H9 (cell line): ENCODE measurements at regions not wholly inside any gene's neighbourhood (a gene's known extent, or its start where the extent isn't known, plus 50 kb on each side); places are given as distances from the start of the nearest gene placed in this dataset.

Experiments used
- DNase-seq: peaks from one replicate; pipeline ENCODE4 v3.0.0-alpha.2; 2017
- H2AFZ ChIP-seq: one replicate; pipeline ENCODE4 v1.6.1; 2013; ENCODE audit warnings: mild to moderate bottlenecking, low read length, control low read depth, moderate library complexity
- H2AK5ac ChIP-seq: 2 replicates; pipeline ENCODE4 v1.6.1; 2013; ENCODE audit warnings: low read length, control low read depth, mixed read lengths; ENCODE audit not compliant: insufficient read length
- H2BK120ac ChIP-seq: one replicate; pipeline ENCODE4 v1.6.1; 2013; ENCODE audit warnings: low read depth, mild to moderate bottlenecking, low read length, control low read depth, inconsistent platforms; ENCODE audit not compliant: poor library complexity, severe bottlenecking
- H2BK12ac ChIP-seq: 2 replicates; pipeline ENCODE4 v1.6.1; 2013; ENCODE audit warnings: low read length, control low read depth, mixed read lengths, low read depth; ENCODE audit not compliant: insufficient read length
- H2BK15ac ChIP-seq: 2 replicates; pipeline ENCODE4 v1.6.1; 2013; ENCODE audit warnings: low read depth, low read length, control low read depth
- H2BK20ac ChIP-seq: one replicate; pipeline ENCODE4 v1.6.1; 2013; ENCODE audit warnings: low read depth, mild to moderate bottlenecking, low read length, control low read depth, inconsistent platforms; ENCODE audit not compliant: poor library complexity, severe bottlenecking
- H2BK5ac ChIP-seq: 2 replicates; pipeline ENCODE4 v1.6.1; 2013; ENCODE audit warnings: low read length, control low read depth, mixed read lengths; ENCODE audit not compliant: insufficient read length
- H3K14ac ChIP-seq: 2 replicates; pipeline ENCODE4 v1.6.1; 2013; ENCODE audit warnings: low read length, control low read depth; ENCODE audit not compliant: insufficient read depth
- H3K18ac ChIP-seq: 2 replicates; pipeline ENCODE4 v1.6.1; 2013; ENCODE audit warnings: low read depth, mild to moderate bottlenecking, mixed read lengths, low read length, control low read depth; ENCODE audit not compliant: insufficient read length
- H3K23ac ChIP-seq: 2 replicates; pipeline ENCODE4 v1.6.1; 2013; ENCODE audit warnings: low read length, control low read depth, mixed read lengths, low read depth; ENCODE audit not compliant: insufficient read length
- H3K23me2 ChIP-seq: 2 replicates; pipeline ENCODE4 v1.6.1; 2013; ENCODE audit warnings: low read depth, mild to moderate bottlenecking, mixed read lengths, low read length, control low read depth; ENCODE audit not compliant: insufficient read length, poor library complexity, severe bottlenecking
- H3K27ac ChIP-seq: 2 replicates; pipeline ENCODE4 v1.5.1; 2013; ENCODE audit warnings: low read length, control low read depth, mixed read lengths, low read depth; ENCODE audit not compliant: insufficient read length
- H3K27me3 ChIP-seq: 2 replicates; pipeline ENCODE4 v1.6.1; 2013; ENCODE audit warnings: low read length, control low read depth, inconsistent platforms; ENCODE audit not compliant: insufficient read depth
- H3K4ac ChIP-seq: 2 replicates; pipeline ENCODE4 v1.6.1; 2013; ENCODE audit warnings: low read depth, mild to moderate bottlenecking, control low read depth, inconsistent platforms, low read length, moderate library complexity
- H3K4me1 ChIP-seq: 2 replicates; pipeline ENCODE4 v1.6.1; 2013; ENCODE audit warnings: low read length, control low read depth, inconsistent platforms; ENCODE audit not compliant: insufficient read depth
- H3K4me2 ChIP-seq: 2 replicates; pipeline ENCODE4 v1.6.1; 2013; ENCODE audit warnings: low read length, control low read depth, mixed read lengths; ENCODE audit not compliant: insufficient read length, insufficient read depth
- H3K56ac ChIP-seq: 2 replicates; pipeline ENCODE4 v1.6.1; 2013; ENCODE audit warnings: low read depth, mild to moderate bottlenecking, mixed read lengths, low read length, control low read depth; ENCODE audit not compliant: insufficient read length
- H3K79me1 ChIP-seq: 2 replicates; pipeline ENCODE4 v1.6.1; 2013; ENCODE audit warnings: low read depth, mild to moderate bottlenecking, moderate library complexity, low read length, control low read depth, inconsistent platforms; ENCODE audit not compliant: insufficient read depth, poor library complexity, severe bottlenecking
- H3K79me2 ChIP-seq: 2 replicates; pipeline ENCODE4 v1.6.1; 2013; ENCODE audit warnings: low read length, control low read depth, inconsistent platforms; ENCODE audit not compliant: insufficient read depth
- H3K9ac ChIP-seq: 2 replicates; pipeline ENCODE4 v1.6.1; 2013; ENCODE audit warnings: low read length, control low read depth, mixed read lengths; ENCODE audit not compliant: insufficient read length; ENCODE audit errors: extremely low read depth
- H3K9me3 ChIP-seq: one replicate; pipeline ENCODE4 v1.6.1; 2013; ENCODE audit warnings: low read depth, low read length, inconsistent platforms; ENCODE audit not compliant: control insufficient read depth
- H3T11ph ChIP-seq: one replicate; pipeline ENCODE4 v1.6.1; 2013; ENCODE audit warnings: mild to moderate bottlenecking, low read length, control low read depth, inconsistent platforms
- H4K20me1 ChIP-seq: one replicate; pipeline ENCODE4 v1.6.1; 2013; ENCODE audit not compliant: control insufficient read depth, insufficient read length, insufficient read depth
- H4K5ac ChIP-seq: 2 replicates; pipeline ENCODE4 v1.6.1; 2013; ENCODE audit warnings: low read depth, mild to moderate bottlenecking, mixed read lengths, low read length, control low read depth; ENCODE audit not compliant: insufficient read length
- H4K8ac ChIP-seq: replicated peaks from 2 replicates; pipeline ENCODE4 v1.6.1; 2013; ENCODE audit warnings: low read length, control low read depth, mixed read lengths, low read depth; ENCODE audit not compliant: insufficient read length
- H4K91ac ChIP-seq: 2 replicates; pipeline ENCODE4 v1.6.1; 2013; ENCODE audit warnings: low read depth, mild to moderate bottlenecking, moderate library complexity, mixed read lengths, low read length, control low read depth; ENCODE audit not compliant: insufficient read length
- H3K27ac Mint-ChIP-seq, 3 experiments: 2 replicates in 2 of 3; 3 replicates in 1 of 3; pipeline ENCODE4 v1.8.0; 2020 to 2021; ENCODE audit warnings: mixed read lengths in 3 of 3, mild to moderate bottlenecking in 1 of 3, moderate library complexity in 1 of 3
- H3K27me3 Mint-ChIP-seq: 2 replicates; pipeline ENCODE4 v1.8.0; 2021; ENCODE audit warnings: low read depth, mild to moderate bottlenecking, moderate library complexity, mixed read lengths
- H3K36me3 Mint-ChIP-seq, 3 experiments: 2 replicates in 2 of 3; 3 replicates in 1 of 3; pipeline ENCODE4 v1.8.0; 2020 to 2021; ENCODE audit warnings: low read depth in 3 of 3, mixed read lengths in 3 of 3; ENCODE audit not compliant: insufficient read depth in 1 of 3
- H3K4me1 Mint-ChIP-seq, 2 experiments: 2 replicates each; pipeline ENCODE4 v1.8.0; 2020; ENCODE audit warnings: mixed read lengths in 2 of 2
- H3K4me3 Mint-ChIP-seq, 2 experiments: 2 replicates in 1 of 2; 3 replicates in 1 of 2; pipeline ENCODE4 v1.8.0; 2020 to 2021; ENCODE audit warnings: mild to moderate bottlenecking in 2 of 2, mixed read lengths in 2 of 2, moderate library complexity in 1 of 2
- H3K9me3 Mint-ChIP-seq, 2 experiments: 2 replicates in 1 of 2; 3 replicates in 1 of 2; pipeline ENCODE4 v1.8.0; 2020; ENCODE audit warnings: mild to moderate bottlenecking in 2 of 2, mixed read lengths in 2 of 2, moderate library complexity in 1 of 2
- WGBS: extraction: QIAGEN DNeasy Blood & Tissue Kit; methylation state at CpG from one replicate; pipeline ENCODE4 v1.1.7; 2013; ENCODE audit warnings: missing lambda C conversion rate, low lambda C conversion rate, mixed read lengths; ENCODE audit not compliant: insufficient read length; ENCODE audit errors: extremely low coverage; 5-methylcytosine and 5-hydroxymethylcytosine counted together
- TF ChIP-seq, protein P1 (sequence below): fragments of 200-600 bp; sonication (generic); conservative IDR thresholded peaks from 3 replicates; pipeline ENCODE4 v1.8.0; 2021; ENCODE audit warnings: antibody characterized with exemption, mild to moderate bottlenecking

DNA sequence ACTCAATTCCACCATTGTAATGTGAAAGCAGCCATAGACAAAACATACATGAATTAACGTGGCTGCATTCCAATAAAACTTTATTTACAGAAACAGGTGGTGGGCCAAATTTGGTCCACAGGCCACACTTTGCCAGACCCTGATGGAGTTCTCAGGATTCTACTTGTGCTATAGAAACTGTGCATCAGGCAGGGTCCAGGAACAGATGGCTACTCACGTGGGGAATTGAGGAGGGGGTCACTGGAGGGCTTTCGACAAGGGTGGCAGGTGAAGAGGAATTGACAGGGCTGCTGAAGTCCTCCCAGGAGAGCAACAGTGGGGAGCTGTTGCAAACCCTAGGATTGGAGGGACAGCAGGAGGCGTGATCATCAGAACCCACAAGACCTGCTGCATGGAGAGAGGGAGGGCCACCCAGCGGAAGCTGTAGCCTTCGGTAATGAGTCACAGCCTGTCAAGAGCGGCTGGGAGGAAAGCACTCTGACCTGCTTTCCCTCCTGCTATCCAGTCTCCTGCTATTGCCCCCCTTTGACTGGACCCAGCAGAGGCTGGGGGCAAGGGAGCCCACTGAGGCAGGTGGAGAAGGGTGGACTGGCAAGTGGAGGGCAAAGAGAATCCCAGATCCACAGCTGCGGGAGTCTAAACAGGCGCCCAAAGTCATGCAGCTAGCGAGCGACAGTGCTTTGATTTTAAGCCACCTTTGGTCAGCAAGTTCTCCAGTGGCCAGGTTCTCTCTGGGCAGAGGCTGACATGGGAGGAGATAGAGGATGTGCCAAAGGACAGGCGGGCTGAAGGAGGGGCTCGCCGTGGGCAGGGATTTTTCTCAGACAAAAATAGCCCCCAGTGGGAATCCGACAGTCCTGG, 138.3 kb upstream of the SMIM23 start:
- Histone ChIP-seq H4K91ac (no peak overlapping the region), H2BK12ac (no peak overlapping the region), H3K27me3 (no peaks in the 10 kb centered on the region), H3K4me1 (peaks cover 3% of the 10 kb centered on the region; the same call in 1 of the 2 replicates), H2BK15ac (no peak overlapping the region), H3K9ac (no peak overlapping the region), H3K23me2 (no peaks in the 10 kb centered on the region), H2AK5ac (no peak overlapping the region), H2BK120ac (no peak overlapping the region), H3K18ac (no peak overlapping the region), H4K8ac (no peak overlapping the region), H3K9me3 (no peaks in the 10 kb centered on the region), H3K56ac (no peak overlapping the region), H3T11ph (no peak overlapping the region), H3K14ac (no peak overlapping the region; the same call in 1 of the 2 replicates), H2BK5ac (no peak overlapping the region), H4K5ac (no peak overlapping the region), H3K79me2 (no peaks in the 10 kb centered on the region), H3K79me1 (no peaks in the 10 kb centered on the region), H4K20me1 (no peaks in the 10 kb centered on the region), H3K4me2 (no peak overlapping the region), H3K4ac (no peak overlapping the region), H3K27ac (no peak overlapping the region), H3K23ac (no peak overlapping the region), H2AFZ (no peak overlapping the region), H2BK20ac (no peak overlapping the region)
- no peaks in the 10 kb centered on the region for H3K9me3 Mint-ChIP-seq
- H3K4me1 Mint-ChIP-seq = peaks cover 32 to 45% of the 10 kb centered on the region in 2 experiments
- H3K27ac Mint-ChIP-seq = peak overlapping the region in 1 of 3 experiments; percentile 77; a peak in 1 of 7 replicates
- no peaks in the 10 kb centered on the region for H3K36me3 Mint-ChIP-seq
- DNase-seq = peak; percentile 69
- peaks cover 17% of the 10 kb centered on the region for H3K27me3 Mint-ChIP-seq
- TF ChIP-seq, protein P1, sequence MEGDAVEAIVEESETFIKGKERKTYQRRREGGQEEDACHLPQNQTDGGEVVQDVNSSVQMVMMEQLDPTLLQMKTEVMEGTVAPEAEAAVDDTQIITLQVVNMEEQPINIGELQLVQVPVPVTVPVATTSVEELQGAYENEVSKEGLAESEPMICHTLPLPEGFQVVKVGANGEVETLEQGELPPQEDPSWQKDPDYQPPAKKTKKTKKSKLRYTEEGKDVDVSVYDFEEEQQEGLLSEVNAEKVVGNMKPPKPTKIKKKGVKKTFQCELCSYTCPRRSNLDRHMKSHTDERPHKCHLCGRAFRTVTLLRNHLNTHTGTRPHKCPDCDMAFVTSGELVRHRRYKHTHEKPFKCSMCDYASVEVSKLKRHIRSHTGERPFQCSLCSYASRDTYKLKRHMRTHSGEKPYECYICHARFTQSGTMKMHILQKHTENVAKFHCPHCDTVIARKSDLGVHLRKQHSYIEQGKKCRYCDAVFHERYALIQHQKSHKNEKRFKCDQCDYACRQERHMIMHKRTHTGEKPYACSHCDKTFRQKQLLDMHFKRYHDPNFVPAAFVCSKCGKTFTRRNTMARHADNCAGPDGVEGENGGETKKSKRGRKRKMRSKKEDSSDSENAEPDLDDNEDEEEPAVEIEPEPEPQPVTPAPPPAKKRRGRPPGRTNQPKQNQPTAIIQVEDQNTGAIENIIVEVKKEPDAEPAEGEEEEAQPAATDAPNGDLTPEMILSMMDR = no peak
- no CpG with 5 or more reads among the region's 15 CpGs for WGBS
- H3K4me3 Mint-ChIP-seq = no peak overlapping the region
